CD14-positive monocyte (primary cell): ENCODE measurements at regions not wholly inside any gene's neighbourhood (a gene's known extent, or its start where the extent isn't known, plus 50 kb on each side); places are given as distances from the start of the nearest gene placed in this dataset.

Source experiments
- DNase-seq, 3 donors: peaks; one replicate each; pipeline ENCODE4 v3.0.0-alpha.2; 2011 to 2022
- H2AFZ ChIP-seq: 2 replicates; pipeline ENCODE4 v1.6.0; 2012; ENCODE audit warnings: mild to moderate bottlenecking, low read depth, low read length, inconsistent platforms; ENCODE audit not compliant: insufficient read depth, poor library complexity, severe bottlenecking
- H3K27ac ChIP-seq, 2 donors: 1 replicate in 1 of 2; 2 replicates in 1 of 2; pipeline ENCODE4 v1.5.1; 2012 to 2013; ENCODE audit warnings: low read length in 2 of 2, control low read depth in 1 of 2, inconsistent platforms in 1 of 2, low read depth in 1 of 2, mild to moderate bottlenecking in 1 of 2
- H3K27me3 ChIP-seq, 2 donors: one replicate each; pipeline versions ENCODE4 v1.6.0 to v1.6.1; 2011 to 2013; ENCODE audit warnings: low read length in 2 of 2; ENCODE audit not compliant: control insufficient read depth in 2 of 2, insufficient read depth in 2 of 2
- H3K36me3 ChIP-seq, 2 donors: replicated peaks in 1 of 2; 1 replicate in 1 of 2; 2 replicates in 1 of 2; pipeline versions ENCODE4 v1.5.1 to v1.6.1; 2012 to 2013; ENCODE audit warnings: low read length in 2 of 2, control low read depth in 1 of 2, inconsistent platforms in 1 of 2, mild to moderate bottlenecking in 1 of 2; ENCODE audit not compliant: insufficient read depth in 2 of 2, control insufficient read depth in 1 of 2
- H3K4me1 ChIP-seq, 2 donors: 1 replicate in 1 of 2; 2 replicates in 1 of 2; pipeline versions ENCODE4 v1.5.1 to v1.6.1; 2012 to 2013; ENCODE audit warnings: low read length in 2 of 2, control low read depth in 1 of 2, inconsistent platforms in 1 of 2, mild to moderate bottlenecking in 1 of 2, moderate library complexity in 1 of 2; ENCODE audit not compliant: insufficient read depth in 2 of 2, control insufficient read depth in 1 of 2
- H3K4me2 ChIP-seq: replicated peaks from 2 replicates; pipeline ENCODE3; 2012; ENCODE audit warnings: low read length, moderate library complexity, mild to moderate bottlenecking; ENCODE audit not compliant: poor library complexity, severe bottlenecking; ENCODE audit errors: extremely low read depth
- H3K4me3 ChIP-seq, 3 experiments: fragments of 200-600 bp in 1 of 3; sonication (generic) in 1 of 3; replicated peaks in 1 of 3; 1 replicate in 2 of 3; 2 replicates in 1 of 3; pipeline ENCODE4 v1.5.1; 2011 to 2013; ENCODE audit warnings: low read length in 3 of 3, mild to moderate bottlenecking in 3 of 3, control low read depth in 2 of 3, low read depth in 2 of 3, inconsistent platforms in 1 of 3, moderate library complexity in 1 of 3
- H3K79me2 ChIP-seq: 2 replicates; pipeline ENCODE4 v1.6.0; 2012; ENCODE audit warnings: mild to moderate bottlenecking, control low read depth, inconsistent platforms, low read length, moderate library complexity; ENCODE audit not compliant: insufficient read depth
- H3K9ac ChIP-seq: 2 replicates; pipeline ENCODE4 v1.6.0; 2017; ENCODE audit warnings: low read length, mild to moderate bottlenecking; ENCODE audit not compliant: insufficient read depth, poor library complexity, severe bottlenecking
- H3K9me3 ChIP-seq, 2 donors: replicated peaks in 1 of 2; 1 replicate in 1 of 2; 2 replicates in 1 of 2; pipeline versions ENCODE4 v1.5.1 to v1.6.1; 2012 to 2013; ENCODE audit warnings: low read length in 2 of 2, control low read depth in 1 of 2; ENCODE audit not compliant: control insufficient read depth in 1 of 2, insufficient read depth in 1 of 2
- H4K20me1 ChIP-seq: 2 replicates; pipeline ENCODE4 v1.6.0; 2012; ENCODE audit warnings: mild to moderate bottlenecking, low read length, control low read depth, moderate library complexity; ENCODE audit not compliant: insufficient read depth
- H3K27ac Mint-ChIP-seq, 7 donors: one replicate each; pipeline ENCODE4 v1.8.0; 2020; ENCODE audit warnings: mild to moderate bottlenecking in 7 of 7, mixed read lengths in 7 of 7, moderate library complexity in 6 of 7, inconsistent platforms in 2 of 7
- H3K27me3 Mint-ChIP-seq, 3 donors: one replicate each; pipeline ENCODE4 v1.8.0; 2021 to 2022; ENCODE audit warnings: low read depth in 3 of 3, mild to moderate bottlenecking in 3 of 3, mixed read lengths in 3 of 3, moderate library complexity in 3 of 3, inconsistent platforms in 1 of 3
- H3K36me3 Mint-ChIP-seq, 2 donors: one replicate each; pipeline ENCODE4 v1.8.0; 2020; ENCODE audit warnings: mixed read lengths in 2 of 2, inconsistent platforms in 1 of 2, mild to moderate bottlenecking in 1 of 2
- H3K4me1 Mint-ChIP-seq: one replicate; pipeline ENCODE4 v1.8.0; 2020; ENCODE audit warnings: mild to moderate bottlenecking, mixed read lengths
- H3K4me3 Mint-ChIP-seq, 2 donors: one replicate each; pipeline ENCODE4 v1.8.0; 2020; ENCODE audit warnings: mild to moderate bottlenecking in 2 of 2, mixed read lengths in 2 of 2, moderate library complexity in 1 of 2
- H3K9me3 Mint-ChIP-seq, 7 donors: one replicate each; pipeline ENCODE4 v1.8.0; 2020 to 2022; ENCODE audit warnings: mixed read lengths in 7 of 7, mild to moderate bottlenecking in 6 of 7, moderate library complexity in 6 of 7, inconsistent platforms in 2 of 7
- WGBS: methylation state at CpG from one replicate; pipeline ENCODE4 v1.1.5; 2013; ENCODE audit warnings: missing lambda C conversion rate; ENCODE audit not compliant: insufficient coverage; 5-methylcytosine and 5-hydroxymethylcytosine counted together
- intact Hi-C, 2 donors: fragments of 100-400 bp; cut with micrococcal nuclease; formaldehyde crosslinking; loops; one replicate each; pipeline versions ENCODE4 v1.15.0 to v1.15.1; 2023
- TF ChIP-seq, protein P1 (sequence below): fragments of 200-600 bp; IDR thresholded peaks from one replicate; pipeline ENCODE4 v1.8.0; 2022; ENCODE audit warnings: antibody characterized with exemption, mild to moderate bottlenecking

DNA sequence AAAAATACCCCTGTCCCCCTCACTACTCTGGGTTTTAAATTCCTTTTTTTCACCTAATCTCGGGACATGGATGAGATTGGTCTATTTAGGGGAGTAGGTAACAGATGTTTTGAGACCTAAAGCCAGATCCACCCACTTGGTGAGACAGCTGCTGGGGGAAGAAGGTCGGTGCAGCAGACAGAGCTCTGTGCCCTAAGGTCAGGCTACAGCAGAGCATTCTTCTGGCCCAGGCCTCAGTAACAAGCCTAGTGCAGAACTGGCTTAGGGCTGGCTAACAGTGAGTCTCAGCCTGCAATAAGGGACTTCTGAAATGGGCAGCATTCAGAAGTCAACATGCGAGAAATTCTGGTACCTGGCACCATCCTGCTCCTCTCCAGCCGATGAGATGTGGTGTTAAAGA, 444.9 kb upstream of the KIRREL3 start:
- Histone ChIP-seq H3K79me2 (no peaks in the 10 kb centered on the region), H3K27me3 (no peaks in the 10 kb centered on the region), H3K27ac (no peak overlapping the region), H3K36me3 (no peaks in the 10 kb centered on the region), H2AFZ (no peak overlapping the region), H4K20me1 (no peaks in the 10 kb centered on the region), H3K9ac (no peak overlapping the region), H3K4me1 (no peaks in the 10 kb centered on the region), H3K4me3 (no peak overlapping the region), H3K4me2 (no peak overlapping the region), H3K9me3 (peaks cover 0 to 2% of the 10 kb centered on the region in 2 donors)
- Mint-ChIP-seq H3K27me3 (peaks cover 0 to 2% (median 0%) of the 10 kb centered on the region in 3 donors), H3K36me3 (no peaks in the 10 kb centered on the region), H3K4me1 (no peaks in the 10 kb centered on the region), H3K27ac (no peak overlapping the region), H3K4me3 (no peak overlapping the region), H3K9me3 (peaks cover 0 to 7% (median 2%) of the 10 kb centered on the region in 7 donors)
- intact Hi-C loops: no loop called here
- 92% methylated on average over 1 of the region's 4 CpGs for WGBS
- TF ChIP-seq, protein P1, sequence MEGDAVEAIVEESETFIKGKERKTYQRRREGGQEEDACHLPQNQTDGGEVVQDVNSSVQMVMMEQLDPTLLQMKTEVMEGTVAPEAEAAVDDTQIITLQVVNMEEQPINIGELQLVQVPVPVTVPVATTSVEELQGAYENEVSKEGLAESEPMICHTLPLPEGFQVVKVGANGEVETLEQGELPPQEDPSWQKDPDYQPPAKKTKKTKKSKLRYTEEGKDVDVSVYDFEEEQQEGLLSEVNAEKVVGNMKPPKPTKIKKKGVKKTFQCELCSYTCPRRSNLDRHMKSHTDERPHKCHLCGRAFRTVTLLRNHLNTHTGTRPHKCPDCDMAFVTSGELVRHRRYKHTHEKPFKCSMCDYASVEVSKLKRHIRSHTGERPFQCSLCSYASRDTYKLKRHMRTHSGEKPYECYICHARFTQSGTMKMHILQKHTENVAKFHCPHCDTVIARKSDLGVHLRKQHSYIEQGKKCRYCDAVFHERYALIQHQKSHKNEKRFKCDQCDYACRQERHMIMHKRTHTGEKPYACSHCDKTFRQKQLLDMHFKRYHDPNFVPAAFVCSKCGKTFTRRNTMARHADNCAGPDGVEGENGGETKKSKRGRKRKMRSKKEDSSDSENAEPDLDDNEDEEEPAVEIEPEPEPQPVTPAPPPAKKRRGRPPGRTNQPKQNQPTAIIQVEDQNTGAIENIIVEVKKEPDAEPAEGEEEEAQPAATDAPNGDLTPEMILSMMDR: no peak
- DNase-seq: no peak

DNA sequence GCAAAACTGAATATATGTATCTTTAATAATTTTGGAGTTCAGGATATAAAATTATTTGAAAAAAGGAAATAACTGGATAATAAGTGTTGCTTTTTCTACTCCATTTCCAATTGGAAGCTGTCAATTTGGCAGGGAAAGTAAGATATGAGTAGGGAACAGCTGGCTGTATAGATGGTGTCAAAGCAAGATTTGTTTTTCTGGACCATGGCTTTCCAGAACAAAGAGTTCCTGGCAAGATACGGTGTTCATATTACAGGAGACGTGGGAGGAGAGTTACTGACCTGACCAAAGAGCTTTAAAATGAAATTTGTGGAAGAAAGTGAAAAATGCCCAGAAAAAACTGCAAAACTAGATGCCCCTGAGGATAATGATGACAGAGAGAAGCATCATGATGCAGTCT, 442.7 kb upstream of the KIRREL3 start:
- no peak for DNase-seq
- WGBS: 92% methylated on average over 2 of the region's 2 CpGs
- Histone ChIP-seq H2AFZ (no peak overlapping the region), H3K4me3 (no peak overlapping the region), H4K20me1 (no peaks in the 10 kb centered on the region), H3K9me3 (peaks cover 0 to 2% of the 10 kb centered on the region in 2 donors), H3K36me3 (no peaks in the 10 kb centered on the region), H3K4me1 (no peaks in the 10 kb centered on the region), H3K9ac (no peak overlapping the region), H3K27me3 (no peaks in the 10 kb centered on the region), H3K4me2 (no peak overlapping the region), H3K79me2 (no peaks in the 10 kb centered on the region), H3K27ac (no peak overlapping the region)
- Mint-ChIP-seq H3K36me3 (no peaks in the 10 kb centered on the region), H3K9me3 (peaks cover 0 to 3% (median 0%) of the 10 kb centered on the region in 7 donors), H3K4me1 (no peaks in the 10 kb centered on the region), H3K27me3 (peaks cover 0 to under 1% (median 0%) of the 10 kb centered on the region in 3 donors), H3K27ac (no peak overlapping the region), H3K4me3 (no peak overlapping the region)
- intact Hi-C loops: no loop called here
- TF ChIP-seq, protein P1: no peak
